IMR-90 (cell line): ENCODE measurements at regions not wholly inside any gene's neighbourhood (a gene's known extent, or its start where the extent isn't known, plus 50 kb on each side); places are given as distances from the start of the nearest gene placed in this dataset.

Source experiments
- ATAC-seq: fragments of 200-7000 bp; cut with Tn5 transposase; 2 replicates; pipeline ENCODE4 v1.9.1; 2020; ENCODE audit warnings: low read depth, mild to moderate bottlenecking, moderate library complexity
- BruUV-seq: library from RNA; stranded (reverse); fragments of 400-500 nt; replicated peaks from 2 replicates; lab custom pipeline; 2021; lab: Mats Ljungman, UMichigan
- CTCF ChIA-PET: fragments of 300-600 bp; formaldehyde crosslinking; extraction: SDS; loops from one replicate; lab custom pipeline; 2021; ENCODE audit warnings: antibody characterized with exemption; lab: Yijun Ruan, JAX
- POLR2A ChIA-PET: fragments of 300-600 bp; sonication (Branson Sonifier 250); formaldehyde crosslinking; loops from one replicate; lab custom pipeline; 2022; ENCODE audit warnings: antibody characterized with exemption; ENCODE audit not compliant: unreplicated experiment; lab: Charles Lee
- DNase-seq: peaks from one replicate; pipeline ENCODE4 v3.0.0; 2013
- H2AFZ ChIP-seq: replicated peaks from 2 replicates; pipeline ENCODE3; 2013; ENCODE audit warnings: low read length, mild to moderate bottlenecking; ENCODE audit not compliant: poor library complexity
- H2AK5ac ChIP-seq: 2 replicates; pipeline ENCODE4 v1.6.1; 2013; ENCODE audit warnings: low read depth, low read length, inconsistent platforms
- H2AK9ac ChIP-seq: replicated peaks from 2 replicates; pipeline ENCODE3; 2013; ENCODE audit warnings: mild to moderate bottlenecking, low read depth, low read length, moderate library complexity; ENCODE audit not compliant: poor library complexity
- H2BK120ac ChIP-seq: 2 replicates; pipeline ENCODE4 v1.6.1; 2013; ENCODE audit warnings: low read depth, low read length, inconsistent platforms
- H2BK15ac ChIP-seq: 3 replicates; pipeline ENCODE4 v1.6.1; 2013; ENCODE audit warnings: low read depth, low read length, inconsistent platforms
- H2BK20ac ChIP-seq: 2 replicates; pipeline ENCODE4 v1.6.1; 2013; ENCODE audit warnings: low read depth, mild to moderate bottlenecking, inconsistent platforms, low read length, moderate library complexity
- H2BK5ac ChIP-seq: 2 replicates; pipeline ENCODE4 v1.6.1; 2013; ENCODE audit warnings: mild to moderate bottlenecking, low read depth, low read length, inconsistent platforms; ENCODE audit not compliant: poor library complexity, severe bottlenecking
- H3K14ac ChIP-seq: replicated peaks from 2 replicates; pipeline ENCODE4 v1.6.1; 2013; ENCODE audit warnings: low read depth, low read length, inconsistent platforms
- H3K18ac ChIP-seq: 2 replicates; pipeline ENCODE4 v1.6.1; 2013; ENCODE audit warnings: low read depth, low read length, control low read depth
- H3K23ac ChIP-seq: 2 replicates; pipeline ENCODE4 v1.6.1; 2013; ENCODE audit warnings: low read depth, low read length, inconsistent platforms
- H3K27ac ChIP-seq: 2 replicates; pipeline ENCODE4 v1.5.1; 2013; ENCODE audit warnings: mild to moderate bottlenecking, control low read depth, low read length; ENCODE audit not compliant: insufficient read depth
- H3K27me3 ChIP-seq: 2 replicates; pipeline ENCODE4 v1.6.1; 2013; ENCODE audit warnings: low read length; ENCODE audit not compliant: control insufficient read depth, insufficient read depth
- H3K36me3 ChIP-seq: 2 replicates; pipeline ENCODE4 v1.6.1; 2013; ENCODE audit warnings: low read length, mixed read lengths; ENCODE audit not compliant: control insufficient read depth, insufficient read depth
- H3K4ac ChIP-seq: 2 replicates; pipeline ENCODE4 v1.6.1; 2013; ENCODE audit warnings: low read depth, low read length, inconsistent platforms
- H3K4me1 ChIP-seq: 2 replicates; pipeline ENCODE4 v1.6.1; 2013; ENCODE audit warnings: low read length, mixed read lengths; ENCODE audit not compliant: control insufficient read depth, insufficient read depth
- H3K4me2 ChIP-seq: 2 replicates; pipeline ENCODE4 v1.6.1; 2013; ENCODE audit warnings: low read depth, mild to moderate bottlenecking, control low read depth, low read length, moderate library complexity
- H3K4me3 ChIP-seq: 2 replicates; pipeline ENCODE4 v1.5.1; 2013; ENCODE audit warnings: low read depth, mild to moderate bottlenecking, control low read depth, low read length, moderate library complexity; ENCODE audit not compliant: insufficient read depth
- H3K56ac ChIP-seq: 2 replicates; pipeline ENCODE4 v1.6.1; 2013; ENCODE audit warnings: low read length, inconsistent platforms; ENCODE audit not compliant: insufficient read depth; ENCODE audit errors: extremely low read depth
- H3K79me1 ChIP-seq, 2 experiments: 2 replicates each; pipeline ENCODE4 v1.6.1; 2013; ENCODE audit warnings: low read length in 2 of 2, inconsistent platforms in 1 of 2, low read depth in 1 of 2
- H3K9ac ChIP-seq: 2 replicates; pipeline ENCODE4 v1.6.1; 2013; ENCODE audit warnings: low read depth, low read length, control low read depth
- H3K9me1 ChIP-seq: 2 replicates; pipeline ENCODE4 v1.6.1; 2013; ENCODE audit warnings: low read length, inconsistent platforms; ENCODE audit not compliant: insufficient read depth
- H3K9me3 ChIP-seq: 2 replicates; pipeline ENCODE4 v1.6.1; 2013; ENCODE audit warnings: low read length; ENCODE audit not compliant: control insufficient read depth, insufficient read depth
- H4K20me1 ChIP-seq: 2 replicates; pipeline ENCODE4 v1.6.1; 2013; ENCODE audit warnings: low read length, inconsistent platforms; ENCODE audit not compliant: insufficient read depth
- H4K5ac ChIP-seq: 2 replicates; pipeline ENCODE4 v1.6.1; 2013; ENCODE audit warnings: mild to moderate bottlenecking, low read depth, low read length, control low read depth
- H4K8ac ChIP-seq, 2 experiments: 2 replicates each; pipeline ENCODE4 v1.6.1; 2013; ENCODE audit warnings: low read depth in 2 of 2, low read length in 2 of 2, control low read depth in 1 of 2, inconsistent platforms in 1 of 2
- H4K91ac ChIP-seq: 2 replicates; pipeline ENCODE4 v1.6.1; 2013; ENCODE audit warnings: low read depth, low read length, inconsistent platforms; ENCODE audit not compliant: insufficient read depth
- BHLHE40 ChIP-seq: fragments of 150-350 bp; IDR thresholded peaks from 2 replicates; pipeline ENCODE4 v1.6.1; 2016; ENCODE audit warnings: mild to moderate bottlenecking, low read depth, low read length
- CEBPB ChIP-seq: IDR thresholded peaks from 2 replicates; pipeline ENCODE4 v1.6.1; 2012; ENCODE audit warnings: low read depth, low read length, improper control_type of control experiment
- CHD1 ChIP-seq: IDR thresholded peaks from 2 replicates; pipeline ENCODE4 v1.6.1; 2012; ENCODE audit warnings: low read depth, low read length, improper control_type of control experiment
- FOS ChIP-seq: fragments of 150-350 bp; IDR thresholded peaks from 2 replicates; pipeline ENCODE4 v1.6.1; 2016; ENCODE audit warnings: low read depth, low read length
- MAFK ChIP-seq: IDR thresholded peaks from 2 replicates; pipeline ENCODE4 v1.6.1; 2012; ENCODE audit warnings: low read depth, low read length, improper control_type of control experiment
- MAZ ChIP-seq: IDR thresholded peaks from 2 replicates; pipeline ENCODE4 v1.6.1; 2012; ENCODE audit warnings: low read depth, mild to moderate bottlenecking, low read length, improper control_type of control experiment, moderate library complexity, borderline replicate concordance
- MXI1 ChIP-seq: IDR thresholded peaks from 2 replicates; pipeline ENCODE4 v1.6.1; 2012; ENCODE audit warnings: low read depth, mild to moderate bottlenecking, low read length, moderate library complexity, borderline replicate concordance
- NFE2L2 ChIP-seq: fragments of 150-350 bp; IDR thresholded peaks from 2 replicates; pipeline ENCODE4 v1.6.1; 2016; ENCODE audit warnings: low read depth, mild to moderate bottlenecking, low read length
- POLR2A ChIP-seq: IDR thresholded peaks from 2 replicates; pipeline ENCODE4 v1.6.1; 2012; ENCODE audit warnings: mild to moderate bottlenecking, low read depth, low read length
- RAD21 ChIP-seq: IDR thresholded peaks from 2 replicates; pipeline ENCODE4 v1.6.1; 2012; ENCODE audit warnings: low read length, improper control_type of control experiment
- RCOR1 ChIP-seq: IDR thresholded peaks from 2 replicates; pipeline ENCODE4 v1.6.1; 2012; ENCODE audit warnings: mild to moderate bottlenecking, low read length, improper control_type of control experiment; ENCODE audit not compliant: insufficient replicate concordance
- RFX5 ChIP-seq: IDR thresholded peaks from 2 replicates; pipeline ENCODE4 v1.8.0; 2012; ENCODE audit warnings: low read depth, mild to moderate bottlenecking, low read length, moderate library complexity
- SMC3 ChIP-seq: fragments of 150-350 bp; IDR thresholded peaks from 2 replicates; pipeline ENCODE4 v1.6.1; 2016; ENCODE audit warnings: low read depth, mild to moderate bottlenecking, antibody characterized with exemption, low read length, moderate library complexity
- WGBS, 2 experiments: methylation state at CpG; one replicate each; pipeline versions ENCODE4 v1.1.5 to v1.1.7; 2013; ENCODE audit warnings: missing lambda C conversion rate in 2 of 2; ENCODE audit not compliant: insufficient read length in 1 of 2; ENCODE audit errors: extremely low coverage in 2 of 2; 5-methylcytosine and 5-hydroxymethylcytosine counted together
- dilution Hi-C: fragments of 300-500 bp; cut with HindIII; formaldehyde crosslinking; loops from one replicate; pipeline ENCODE4 v1.14.3; 2018; ENCODE audit warnings: low sequenced_read_pairs; ENCODE audit not compliant: unreplicated experiment
- in situ Hi-C: fragments of 300-500 bp; cut with MboI; formaldehyde crosslinking; loops from 3 replicates; pipeline ENCODE4 v1.14.3; 2019; ENCODE audit warnings: low sequenced_read_pairs, inconsistent platforms, mixed read lengths
- intact Hi-C: fragments of 100-400 bp; cut with micrococcal nuclease; formaldehyde crosslinking; loops from 2 replicates; pipeline ENCODE4 v1.10.0; 2022
- TF ChIP-seq, protein P1 (sequence below): fragments of 150-350 bp; IDR thresholded peaks from 2 replicates; pipeline ENCODE4 v1.6.1; 2017; ENCODE audit warnings: mild to moderate bottlenecking, antibody characterized with exemption, low read length, low read depth
- TF ChIP-seq, protein P2 (sequence below): fragments of 150-350 bp; IDR thresholded peaks from 2 replicates; pipeline ENCODE4 v1.6.1; 2016; ENCODE audit warnings: low read depth, mild to moderate bottlenecking, low read length, moderate library complexity, borderline replicate concordance
- TF ChIP-seq, protein P3 (sequence below): conservative IDR thresholded peaks from 2 replicates; pipeline ENCODE4 v1.5.1; 2012; ENCODE audit warnings: mild to moderate bottlenecking, low read depth, low read length, improper control_type of control experiment

DNA sequence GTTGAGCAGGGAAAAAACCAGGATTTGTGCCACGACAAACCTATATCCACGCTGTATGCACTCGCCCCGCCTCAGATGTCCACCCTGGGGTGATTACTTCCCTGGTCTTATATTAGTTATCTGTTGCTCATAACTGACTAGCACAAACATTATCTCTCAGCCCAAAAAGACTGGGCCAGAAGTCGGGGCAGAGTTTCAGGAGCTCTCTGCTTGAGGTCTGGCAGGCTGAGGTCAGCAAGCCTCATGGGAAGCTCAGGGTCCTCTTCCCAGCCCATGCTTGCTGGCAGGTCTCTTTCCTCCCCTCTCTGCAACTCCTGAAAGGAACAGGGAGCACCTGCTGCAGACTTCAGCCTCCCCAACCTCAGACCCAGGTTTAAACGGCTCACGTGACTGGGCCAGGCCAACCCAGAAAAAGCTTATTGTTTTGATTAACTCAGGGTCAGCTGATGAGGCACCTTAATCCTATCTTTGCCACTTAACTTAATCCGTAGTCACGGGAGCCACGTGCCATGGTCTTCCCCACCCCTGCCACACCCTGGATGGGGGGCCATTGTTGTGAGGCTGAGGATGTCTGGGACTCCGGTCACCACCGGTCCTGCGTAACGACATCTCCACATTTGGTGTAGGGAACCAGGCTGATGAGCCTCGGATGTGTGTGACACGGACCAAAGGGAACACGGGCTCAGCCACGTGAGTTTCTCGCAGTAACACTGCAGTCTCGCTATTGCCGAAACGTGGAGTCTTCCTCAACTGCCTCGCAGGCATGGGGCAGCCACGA, 123.7 kb upstream of the IRX4 start:
- no peak overlapping the region for H3K9ac ChIP-seq
- no peaks in the 10 kb centered on the region; the same call in 1 of the 2 replicates for H3K27me3 ChIP-seq
- no peak overlapping the region for H3K4ac ChIP-seq
- no peak overlapping the region for H3K4me3 ChIP-seq
- no peaks in the 10 kb centered on the region for H3K4me1 ChIP-seq
- intact Hi-C loops (no loop called here), dilution Hi-C loops (no loop called here), in situ Hi-C loops (no loop called here)
- H3K18ac ChIP-seq = no peak overlapping the region
- H2BK120ac ChIP-seq = no peak overlapping the region
- ATAC-seq = no peak
- H2AFZ ChIP-seq = no peak overlapping the region
- no peak overlapping the region for H3K4me2 ChIP-seq
- no peak overlapping the region for H4K5ac ChIP-seq
- H3K23ac ChIP-seq = no peak overlapping the region
- no peak overlapping the region for H2BK5ac ChIP-seq
- POLR2A ChIA-PET = no interaction called here
- H3K14ac ChIP-seq = no peak overlapping the region
- 88% methylated on average over 12 of the region's 24 CpGs; no CpG with 5 or more reads in 1 of the 2 experiments for WGBS, 2 experiments
- CTCF ChIA-PET = no interaction called here
- BruUV-seq = no TSS peak
- H3K27ac ChIP-seq = no peak overlapping the region
- H3K79me1 ChIP-seq = no peaks in the 10 kb centered on the region
- no peak overlapping the region for H2AK9ac ChIP-seq
- no peaks in the 10 kb centered on the region for H4K20me1 ChIP-seq
- no peaks in the 10 kb centered on the region for H3K36me3 ChIP-seq
- no peak overlapping the region for H3K56ac ChIP-seq
- H4K91ac ChIP-seq = no peak overlapping the region
- H3K9me3 ChIP-seq = peaks cover 9% of the 10 kb centered on the region; the same call in 1 of the 2 replicates
- DNase-seq = no peak
- H2BK20ac ChIP-seq = no peak overlapping the region
- no peak overlapping the region for H4K8ac ChIP-seq
- TF ChIP-seq, protein P1, sequence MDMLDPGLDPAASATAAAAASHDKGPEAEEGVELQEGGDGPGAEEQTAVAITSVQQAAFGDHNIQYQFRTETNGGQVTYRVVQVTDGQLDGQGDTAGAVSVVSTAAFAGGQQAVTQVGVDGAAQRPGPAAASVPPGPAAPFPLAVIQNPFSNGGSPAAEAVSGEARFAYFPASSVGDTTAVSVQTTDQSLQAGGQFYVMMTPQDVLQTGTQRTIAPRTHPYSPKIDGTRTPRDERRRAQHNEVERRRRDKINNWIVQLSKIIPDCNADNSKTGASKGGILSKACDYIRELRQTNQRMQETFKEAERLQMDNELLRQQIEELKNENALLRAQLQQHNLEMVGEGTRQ = no peak
- TF ChIP-seq BHLHE40 = no peak
- TF ChIP-seq RFX5 = no peak
- TF ChIP-seq CHD1 = no peak
- TF ChIP-seq SMC3 = no peak
- no peak for TF ChIP-seq POLR2A
- no peak for TF ChIP-seq RAD21
- TF ChIP-seq, protein P2, sequence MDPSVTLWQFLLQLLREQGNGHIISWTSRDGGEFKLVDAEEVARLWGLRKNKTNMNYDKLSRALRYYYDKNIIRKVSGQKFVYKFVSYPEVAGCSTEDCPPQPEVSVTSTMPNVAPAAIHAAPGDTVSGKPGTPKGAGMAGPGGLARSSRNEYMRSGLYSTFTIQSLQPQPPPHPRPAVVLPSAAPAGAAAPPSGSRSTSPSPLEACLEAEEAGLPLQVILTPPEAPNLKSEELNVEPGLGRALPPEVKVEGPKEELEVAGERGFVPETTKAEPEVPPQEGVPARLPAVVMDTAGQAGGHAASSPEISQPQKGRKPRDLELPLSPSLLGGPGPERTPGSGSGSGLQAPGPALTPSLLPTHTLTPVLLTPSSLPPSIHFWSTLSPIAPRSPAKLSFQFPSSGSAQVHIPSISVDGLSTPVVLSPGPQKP = no peak
- no peak for TF ChIP-seq CEBPB
- no peak for TF ChIP-seq RCOR1
- TF ChIP-seq MAFK = no peak
- TF ChIP-seq FOS = no peak
- TF ChIP-seq, protein P3, sequence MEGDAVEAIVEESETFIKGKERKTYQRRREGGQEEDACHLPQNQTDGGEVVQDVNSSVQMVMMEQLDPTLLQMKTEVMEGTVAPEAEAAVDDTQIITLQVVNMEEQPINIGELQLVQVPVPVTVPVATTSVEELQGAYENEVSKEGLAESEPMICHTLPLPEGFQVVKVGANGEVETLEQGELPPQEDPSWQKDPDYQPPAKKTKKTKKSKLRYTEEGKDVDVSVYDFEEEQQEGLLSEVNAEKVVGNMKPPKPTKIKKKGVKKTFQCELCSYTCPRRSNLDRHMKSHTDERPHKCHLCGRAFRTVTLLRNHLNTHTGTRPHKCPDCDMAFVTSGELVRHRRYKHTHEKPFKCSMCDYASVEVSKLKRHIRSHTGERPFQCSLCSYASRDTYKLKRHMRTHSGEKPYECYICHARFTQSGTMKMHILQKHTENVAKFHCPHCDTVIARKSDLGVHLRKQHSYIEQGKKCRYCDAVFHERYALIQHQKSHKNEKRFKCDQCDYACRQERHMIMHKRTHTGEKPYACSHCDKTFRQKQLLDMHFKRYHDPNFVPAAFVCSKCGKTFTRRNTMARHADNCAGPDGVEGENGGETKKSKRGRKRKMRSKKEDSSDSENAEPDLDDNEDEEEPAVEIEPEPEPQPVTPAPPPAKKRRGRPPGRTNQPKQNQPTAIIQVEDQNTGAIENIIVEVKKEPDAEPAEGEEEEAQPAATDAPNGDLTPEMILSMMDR = no peak
- no peak for TF ChIP-seq MXI1
- TF ChIP-seq NFE2L2 = no peak
- TF ChIP-seq MAZ = no peak
- H3K9me1 ChIP-seq = no peaks in the 10 kb centered on the region
- H2AK5ac ChIP-seq = no peak overlapping the region
- H2BK15ac ChIP-seq = no peak overlapping the region
